ENCODE measurements at regions not wholly inside any gene's neighbourhood (a gene's known extent, or its start where the extent isn't known, plus 50 kb on each side); places are given as distances from the start of the nearest gene placed in this dataset.

- FAIRE-seq: no peak
- H3K36me3 ChIP-seq (replicated peaks in 1 of 2; ENCODE audit: control insufficient read depth in 1 of 2, insufficient read depth in 2 of 2, low read length in 2 of 2): no peaks in the 10 kb centered on the region
- 2% methylated on average over 2 of the region's 2 CpGs for WGBS (ENCODE audit: low lambda C conversion rate)
- no peaks in the 10 kb centered on the region for H3K79me2 ChIP-seq (ENCODE audit: insufficient read depth, low read length)
- no peak for DNase-seq (ENCODE audit: low spot score)
- no peaks in the 10 kb centered on the region for H3K4me1 ChIP-seq (ENCODE audit: insufficient read depth, low read length)
- no peak overlapping the region for H3K4me3 ChIP-seq (replicated peaks in 1 of 3; ENCODE audit: insufficient read depth in 1 of 3, low read depth in 2 of 3, low read length in 3 of 3)
- H3K4me2 ChIP-seq (ENCODE audit: low read depth, low read length): no peak overlapping the region
- ChIA-PET POLR2A (no interaction called here), CTCF (ENCODE audit: low intra/inter-chr PET ratio, low total read pairs) (no interaction called here)
- intact Hi-C loops (cut with micrococcal nuclease; ENCODE audit: unreplicated experiment): no loop called here
- H4K20me1 ChIP-seq (ENCODE audit: insufficient read depth, low read length): no peaks in the 10 kb centered on the region
- ATAC-seq: no peak
- no TSS peak for BruUV-seq (replicated peaks)
- 0 out of 5 replicates have a peak, but pooled peaks cover 0 to 7% of the 10 kb centered on the region in 2 experiments for H3K27me3 ChIP-seq (ENCODE audit: control insufficient read depth in 1 of 2, insufficient read depth in 2 of 2, low read length in 2 of 2)
- H3K27ac ChIP-seq (ENCODE audit: extremely low read length, insufficient read depth, low read length): no peak overlapping the region
- no peak overlapping the region for H2AFZ ChIP-seq (ENCODE audit: low read length)
- no peaks in the 10 kb centered on the region for H3K9me3 ChIP-seq (ENCODE audit: low read length)
- in situ Hi-C loops (cut with HindIII; ENCODE audit: extremely low pct_ligation_motif_present, low pct_unique_long_range_greater_than_20kb): no loop called here
- H3K9ac ChIP-seq (ENCODE audit: insufficient read depth, low read depth, low read length): no peak overlapping the region
- TF ChIP-seq RXRB (CRISPR knock-in tag; IDR thresholded peaks at IDR 0.05; ENCODE audit: borderline replicate concordance) (no peak), ZNF709 (CRISPR knock-in tag; IDR thresholded peaks at IDR 0.05) (no peak), CBFB (CRISPR knock-in tag; IDR thresholded peaks at IDR 0.05) (no peak), SMARCE1 (IDR thresholded peaks at IDR 0.05; ENCODE audit: borderline replicate concordance) (no peak), SAFB2 (CRISPR knock-in tag; IDR thresholded peaks at IDR 0.05; ENCODE audit: borderline replicate concordance, low read depth) (no peak), PAXIP1 (CRISPR knock-in tag; conservative IDR thresholded peaks at IDR 0.05) (no peak), ZNF614 (CRISPR knock-in tag; IDR thresholded peaks at IDR 0.05; ENCODE audit: borderline replicate concordance) (no peak), ZNF17 (CRISPR knock-in tag; IDR thresholded peaks at IDR 0.05) (no peak), BRD4 (CRISPR knock-in tag; IDR thresholded peaks at IDR 0.05) (no peak), ZNF747 (CRISPR knock-in tag; IDR thresholded peaks at IDR 0.05; ENCODE audit: borderline replicate concordance) (no peak), AHDC1 (CRISPR knock-in tag; IDR thresholded peaks at IDR 0.05; ENCODE audit: borderline replicate concordance) (no peak), EEA1 (CRISPR knock-in tag; IDR thresholded peaks at IDR 0.05; ENCODE audit: borderline replicate concordance) (no peak), LCORL (IDR thresholded peaks at IDR 0.05) (no peak), LCORL (CRISPR knock-in tag; IDR thresholded peaks at IDR 0.05) (no peak), NFKB2 (CRISPR knock-in tag; IDR thresholded peaks at IDR 0.05; ENCODE audit: borderline replicate concordance) (no peak), HOMEZ (CRISPR knock-in tag; IDR thresholded peaks at IDR 0.05; ENCODE audit: low read depth) (no peak), ZNF562 (CRISPR knock-in tag; IDR thresholded peaks at IDR 0.05; ENCODE audit: borderline replicate concordance) (no peak)
Measured at GRCh38 chr11:134791102-134791501, 379.1 kb upstream of the B3GAT1 start.
